SK-N-SH (cell line): ENCODE measurements at regions not wholly inside any gene's neighbourhood (a gene's known extent, or its start where the extent isn't known, plus 50 kb on each side); places are given as distances from the start of the nearest gene placed in this dataset.
"Not testable (repeated sequence)": the region's sequence is repeated elsewhere in the genome, so short reads cannot be mapped to it uniquely, and the experiment has no call there.

Experiments used
- CTCF ChIA-PET: fragments of 300-600, 350-600 bp; formaldehyde crosslinking; extraction: SDS; loops from one replicate; lab custom pipeline; 2021; lab: Yijun Ruan, JAX
- POLR2A ChIA-PET: fragments of 350-600 bp; sonication (Branson Sonifier 250); formaldehyde crosslinking; extraction: SDS; loops from one replicate; lab custom pipeline; 2020; ENCODE audit warnings: antibody characterized with exemption, inconsistent platforms; lab: Yijun Ruan, JAX
- DNase-seq: peaks from one replicate; pipeline ENCODE4 v3.0.0; 2012
- H2AFZ ChIP-seq: fragments of 200-600 bp; sonication (generic); 2 replicates; pipeline ENCODE4 v1.8.1; 2016; ENCODE audit warnings: antibody characterized with exemption, mild to moderate bottlenecking, low read depth
- H3F3A ChIP-seq: fragments of 200-600 bp; sonication (generic); replicated peaks from 2 replicates; pipeline ENCODE3; 2016; ENCODE audit warnings: antibody characterized with exemption, mild to moderate bottlenecking; ENCODE audit not compliant: insufficient read depth
- H3K27ac ChIP-seq, 2 experiments: fragments of 200-500 bp in 1 of 2; fragments of 200-600 bp in 1 of 2; sonication (Bioruptor generic) in 1 of 2; sonication (generic), shearing (Covaris generic) in 1 of 2; 2 replicates each; pipeline versions ENCODE4 v1.5.1 to v1.6.1; 2014 to 2016; ENCODE audit warnings: low read depth in 2 of 2, inconsistent platforms in 1 of 2, low read length in 1 of 2, mild to moderate bottlenecking in 1 of 2, mixed read lengths in 1 of 2
- H3K27me3 ChIP-seq: fragments of 200-600 bp; sonication (generic), shearing (Covaris generic); 2 replicates; pipeline ENCODE4 v1.6.1; 2016; ENCODE audit warnings: mixed run types; ENCODE audit not compliant: insufficient read depth
- H3K36me3 ChIP-seq, 2 experiments: fragments of 200-500 bp in 1 of 2; fragments of 200-600 bp in 1 of 2; sonication (Bioruptor generic) in 1 of 2; sonication (generic) in 1 of 2; replicated peaks in 1 of 2; 2 replicates each; pipeline versions ENCODE3 to v1.5.1; 2014 to 2016; ENCODE audit warnings: low read length in 1 of 2, mild to moderate bottlenecking in 1 of 2; ENCODE audit not compliant: insufficient read depth in 2 of 2, control insufficient read depth in 1 of 2
- H3K4me1 ChIP-seq, 2 experiments: fragments of 200-500 bp in 1 of 2; fragments of 200-600 bp in 1 of 2; sonication (Bioruptor generic) in 1 of 2; sonication (generic), shearing (Covaris generic) in 1 of 2; 2 replicates each; pipeline versions ENCODE4 v1.5.1 to v1.6.1; 2014 to 2016; ENCODE audit warnings: low read depth in 1 of 2, low read length in 1 of 2, mixed run types in 1 of 2; ENCODE audit not compliant: insufficient read depth in 2 of 2, control insufficient read depth in 1 of 2
- H3K4me2 ChIP-seq: fragments of 200-600 bp; sonication (generic), shearing (Covaris generic); 2 replicates; pipeline ENCODE4 v1.6.1; 2017; ENCODE audit warnings: mixed run types
- H3K4me3 ChIP-seq, 2 experiments: fragments of 200-500 bp in 1 of 2; fragments of 200-600 bp in 1 of 2; sonication (Bioruptor generic) in 1 of 2; sonication (generic), shearing (Covaris generic) in 1 of 2; 2 replicates each; pipeline versions ENCODE4 v1.5.1 to v1.8.1; 2014 to 2016; ENCODE audit warnings: low read depth in 2 of 2, inconsistent platforms in 1 of 2, low read length in 1 of 2, mild to moderate bottlenecking in 1 of 2, mixed read lengths in 1 of 2, moderate library complexity in 1 of 2
- H3K79me2 ChIP-seq: fragments of 200-600 bp; sonication (generic); 2 replicates; pipeline ENCODE4 v1.8.1; 2017; ENCODE audit warnings: mild to moderate bottlenecking; ENCODE audit not compliant: insufficient read depth
- H3K9ac ChIP-seq: fragments of 200-600 bp; sonication (generic); 2 replicates; pipeline ENCODE4 v1.6.1; 2017; ENCODE audit warnings: mixed run types
- H3K9me2 ChIP-seq: fragments of 200-600 bp; sonication (generic); 2 replicates; pipeline ENCODE4 v1.6.1; 2017; ENCODE audit warnings: mixed run types
- H3K9me3 ChIP-seq: fragments of 200-600 bp; sonication (generic); 2 replicates; pipeline ENCODE4 v1.6.1; 2017; ENCODE audit warnings: mixed run types, mild to moderate bottlenecking, moderate library complexity
- H4K20me1 ChIP-seq: fragments of 200-600 bp; sonication (generic); 2 replicates; pipeline ENCODE4 v1.6.1; 2017; ENCODE audit warnings: mild to moderate bottlenecking, mixed run types; ENCODE audit not compliant: insufficient read depth
- ELF1 ChIP-seq: IDR thresholded peaks from 2 replicates; pipeline ENCODE4 v1.4.0; 2012
- EP300 ChIP-seq, 2 experiments: IDR thresholded peaks; 2 replicates each; pipeline versions ENCODE4 v1.4.0 to v1.6.1; 2012; ENCODE audit warnings: borderline replicate concordance in 1 of 2, low read depth in 1 of 2, low read length in 1 of 2
- EZH2phosphoT487 ChIP-seq: fragments of 200-600 bp; sonication (generic); IDR thresholded peaks from 2 replicates; pipeline ENCODE4 v1.6.1; 2017; ENCODE audit warnings: low read depth, mixed run types, mild to moderate bottlenecking, antibody characterized with exemption, moderate library complexity, borderline replicate concordance
- FOXJ3 ChIP-seq: sonication (generic); formaldehyde crosslinking; IDR thresholded peaks from 2 replicates; pipeline ENCODE4 v1.5.1; 2020; ENCODE audit warnings: mild to moderate bottlenecking, missing genetic modification reagents
- FOXM1 ChIP-seq: IDR thresholded peaks from 2 replicates; pipeline ENCODE4 v1.4.0; 2012; ENCODE audit warnings: low read depth, mild to moderate bottlenecking
- GABPA ChIP-seq: IDR thresholded peaks from 2 replicates; pipeline ENCODE4 v1.4.0; 2012; ENCODE audit warnings: low read depth, mild to moderate bottlenecking
- GATA2 ChIP-seq: sonication (generic); formaldehyde crosslinking; IDR thresholded peaks from 2 replicates; pipeline ENCODE4 v1.5.0; 2020; ENCODE audit warnings: mild to moderate bottlenecking, missing genetic modification reagents
- JUND ChIP-seq: IDR thresholded peaks from 2 replicates; pipeline ENCODE4 v1.4.0; 2012
- MEF2A ChIP-seq: IDR thresholded peaks from 2 replicates; pipeline ENCODE4 v1.4.0; 2012; ENCODE audit warnings: low read depth, borderline replicate concordance
- MXI1 ChIP-seq: IDR thresholded peaks from 2 replicates; pipeline ENCODE4 v1.6.1; 2012; ENCODE audit warnings: mild to moderate bottlenecking, low read depth, low read length, improper control_type of control experiment
- NRF1 ChIP-seq: IDR thresholded peaks from 2 replicates; pipeline ENCODE4 v1.6.1; 2012; ENCODE audit warnings: low read depth, mild to moderate bottlenecking, low read length
- RFX5 ChIP-seq: IDR thresholded peaks from 2 replicates; pipeline ENCODE4 v1.6.1; 2012; ENCODE audit warnings: mild to moderate bottlenecking, improper control_type of control experiment, low read length
- RXRA ChIP-seq: IDR thresholded peaks from 2 replicates; pipeline ENCODE4 v1.4.0; 2012; ENCODE audit warnings: low read depth, mild to moderate bottlenecking, borderline replicate concordance
- SIN3A ChIP-seq: IDR thresholded peaks from 2 replicates; pipeline ENCODE4 v1.6.1; 2012; ENCODE audit warnings: low read depth, mild to moderate bottlenecking, low read length, moderate library complexity, borderline replicate concordance
- SMC3 ChIP-seq: IDR thresholded peaks from 2 replicates; pipeline ENCODE4 v1.6.1; 2012; ENCODE audit warnings: low read depth, low read length, improper control_type of control experiment
- YY1 ChIP-seq: IDR thresholded peaks from 2 replicates; pipeline ENCODE4 v1.4.0; 2012; ENCODE audit warnings: low read depth, mild to moderate bottlenecking
- TF ChIP-seq, protein P1 (sequence below): IDR thresholded peaks from 2 replicates; pipeline ENCODE4 v1.4.0; 2012; ENCODE audit warnings: low read depth, borderline replicate concordance
- TF ChIP-seq, protein P2 (sequence below): IDR thresholded peaks from 2 replicates; pipeline ENCODE4 v1.4.0; 2012; ENCODE audit warnings: low read depth

DNA sequence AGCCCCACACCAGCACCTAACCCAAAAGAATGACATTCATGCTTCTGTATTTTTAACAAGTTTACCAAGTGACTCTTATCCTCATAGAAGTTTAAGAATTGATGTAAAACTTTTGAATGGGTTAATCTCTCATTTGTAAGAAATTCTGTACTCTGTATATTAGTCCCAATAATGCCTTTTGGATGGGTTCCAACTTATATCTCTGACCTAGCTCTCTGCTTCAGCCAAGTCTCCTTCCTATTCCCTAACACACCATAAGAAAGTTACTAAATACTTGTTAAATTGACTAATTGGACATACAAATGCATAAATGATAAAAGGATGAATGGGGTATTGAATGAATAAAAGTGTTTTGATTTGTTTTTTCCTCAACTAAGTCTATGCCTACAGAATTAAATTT is 557.3 kb downstream of the TMTC2 start:
- ChIA-PET CTCF (no interaction called here), POLR2A (no interaction called here)
- H3K4me1 ChIP-seq = no peaks in the 10 kb centered on the region
- H3K9me2 ChIP-seq = no peaks in the 10 kb centered on the region
- no peak for DNase-seq
- no peak overlapping the region for H3K27ac ChIP-seq
- no peaks in the 10 kb centered on the region for H3K79me2 ChIP-seq
- no peaks in the 10 kb centered on the region for H3K9me3 ChIP-seq
- H3K9ac ChIP-seq = no peak overlapping the region
- H3K4me3 ChIP-seq = no peak overlapping the region
- no peak for TF ChIP-seq ELF1
- no peak for TF ChIP-seq FOXM1
- TF ChIP-seq, protein P1, sequence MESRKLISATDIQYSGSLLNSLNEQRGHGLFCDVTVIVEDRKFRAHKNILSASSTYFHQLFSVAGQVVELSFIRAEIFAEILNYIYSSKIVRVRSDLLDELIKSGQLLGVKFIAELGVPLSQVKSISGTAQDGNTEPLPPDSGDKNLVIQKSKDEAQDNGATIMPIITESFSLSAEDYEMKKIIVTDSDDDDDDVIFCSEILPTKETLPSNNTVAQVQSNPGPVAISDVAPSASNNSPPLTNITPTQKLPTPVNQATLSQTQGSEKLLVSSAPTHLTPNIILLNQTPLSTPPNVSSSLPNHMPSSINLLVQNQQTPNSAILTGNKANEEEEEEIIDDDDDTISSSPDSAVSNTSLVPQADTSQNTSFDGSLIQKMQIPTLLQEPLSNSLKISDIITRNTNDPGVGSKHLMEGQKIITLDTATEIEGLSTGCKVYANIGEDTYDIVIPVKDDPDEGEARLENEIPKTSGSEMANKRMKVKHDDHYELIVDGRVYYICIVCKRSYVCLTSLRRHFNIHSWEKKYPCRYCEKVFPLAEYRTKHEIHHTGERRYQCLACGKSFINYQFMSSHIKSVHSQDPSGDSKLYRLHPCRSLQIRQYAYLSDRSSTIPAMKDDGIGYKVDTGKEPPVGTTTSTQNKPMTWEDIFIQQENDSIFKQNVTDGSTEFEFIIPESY = no peak
- no peak for TF ChIP-seq SMC3
- TF ChIP-seq YY1 = no peak
- TF ChIP-seq EZH2phosphoT487 = no peak
- no peak for TF ChIP-seq JUND
- TF ChIP-seq EP300 (IDR thresholded peaks at IDR 0.05; ENCODE audit: borderline replicate concordance in 1 of 2, low read depth in 1 of 2, low read length in 1 of 2) = no peak
- TF ChIP-seq MXI1 = no peak
- TF ChIP-seq GABPA = no peak
- TF ChIP-seq NRF1 = no peak
- TF ChIP-seq, protein P2, sequence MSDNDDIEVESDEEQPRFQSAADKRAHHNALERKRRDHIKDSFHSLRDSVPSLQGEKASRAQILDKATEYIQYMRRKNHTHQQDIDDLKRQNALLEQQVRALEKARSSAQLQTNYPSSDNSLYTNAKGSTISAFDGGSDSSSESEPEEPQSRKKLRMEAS = no peak
- no peak for TF ChIP-seq RXRA
- TF ChIP-seq FOXJ3 (CRISPR knock-in tag) = no peak
- TF ChIP-seq RFX5 = no peak
- no peak for TF ChIP-seq MEF2A
- TF ChIP-seq SIN3A = no peak
- TF ChIP-seq GATA2 = no peak
- H4K20me1 ChIP-seq = no peaks in the 10 kb centered on the region
- H2AFZ ChIP-seq = no peak overlapping the region
- H3K36me3 ChIP-seq = no peaks in the 10 kb centered on the region
- no peak overlapping the region for H3K4me2 ChIP-seq
- no peaks in the 10 kb centered on the region for H3K27me3 ChIP-seq
- no peaks in the 10 kb centered on the region for H3F3A ChIP-seq

DNA sequence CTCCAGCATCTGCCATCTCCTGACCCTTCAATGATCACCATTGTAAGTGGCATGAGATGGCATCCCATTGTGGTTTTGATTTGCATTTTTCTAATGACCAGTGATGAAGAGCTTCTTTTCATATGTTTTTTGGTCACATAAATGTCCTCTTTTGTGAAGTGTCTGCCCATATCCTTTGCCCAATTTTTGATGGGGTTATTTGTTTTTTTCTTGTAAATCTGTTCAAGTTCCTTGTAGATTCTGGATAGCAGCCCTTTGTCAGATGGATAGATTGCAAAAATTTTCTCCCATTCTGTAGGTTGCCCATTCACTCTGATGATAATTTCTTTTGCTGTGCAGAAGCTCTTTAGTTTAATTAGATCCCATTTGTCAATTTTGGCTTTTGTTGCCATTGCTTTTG is 547.3 kb downstream of the TMTC2 start:
- H3K79me2 ChIP-seq, H3K4me2 ChIP-seq, CTCF ChIA-PET, H3K9me2 ChIP-seq, H3K9me3 ChIP-seq, H3F3A ChIP-seq, H3K27me3 ChIP-seq, POLR2A ChIA-PET, H3K9ac ChIP-seq, H3K4me3 ChIP-seq, DNase-seq, H4K20me1 ChIP-seq, H3K36me3 ChIP-seq, H2AFZ ChIP-seq, H3K27ac ChIP-seq, H3K4me1 ChIP-seq: not testable (repeated sequence)

DNA sequence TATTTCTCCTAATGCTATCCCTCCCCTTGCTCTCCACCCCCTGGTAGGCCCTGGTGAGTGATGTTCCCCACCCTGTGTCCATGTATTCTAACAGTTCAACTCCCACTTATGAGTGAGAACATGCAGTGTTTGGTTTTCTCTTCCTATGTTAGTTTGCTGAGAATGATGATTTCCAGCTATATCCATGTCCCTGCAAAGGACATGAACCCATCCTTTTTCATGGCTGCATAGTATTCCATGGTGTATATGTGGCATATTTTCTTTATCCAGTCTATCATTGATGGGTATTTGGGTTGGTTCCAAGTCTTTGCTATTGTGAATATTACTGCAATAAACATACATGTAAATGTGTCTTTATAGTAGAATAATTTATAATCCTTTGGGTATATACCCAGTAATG is 540.3 kb downstream of the TMTC2 start:
- not testable (repeated sequence) for H3K9me2 ChIP-seq, DNase-seq

More for the DNA sequence above, 540.3 kb downstream of the TMTC2 start:
- H3K9me3 ChIP-seq, H3K36me3 ChIP-seq, H4K20me1 ChIP-seq, H3K79me2 ChIP-seq, H3K4me3 ChIP-seq, H3K27me3 ChIP-seq, POLR2A ChIA-PET, H3K4me2 ChIP-seq, H3F3A ChIP-seq, H3K9ac ChIP-seq, H2AFZ ChIP-seq, H3K27ac ChIP-seq, CTCF ChIA-PET, H3K4me1 ChIP-seq: not testable (repeated sequence)
